ENCODE measurements at regions not wholly inside any gene's neighbourhood (a gene's known extent, or its start where the extent isn't known, plus 50 kb on each side); places are given as distances from the start of the nearest gene placed in this dataset.

DNA sequence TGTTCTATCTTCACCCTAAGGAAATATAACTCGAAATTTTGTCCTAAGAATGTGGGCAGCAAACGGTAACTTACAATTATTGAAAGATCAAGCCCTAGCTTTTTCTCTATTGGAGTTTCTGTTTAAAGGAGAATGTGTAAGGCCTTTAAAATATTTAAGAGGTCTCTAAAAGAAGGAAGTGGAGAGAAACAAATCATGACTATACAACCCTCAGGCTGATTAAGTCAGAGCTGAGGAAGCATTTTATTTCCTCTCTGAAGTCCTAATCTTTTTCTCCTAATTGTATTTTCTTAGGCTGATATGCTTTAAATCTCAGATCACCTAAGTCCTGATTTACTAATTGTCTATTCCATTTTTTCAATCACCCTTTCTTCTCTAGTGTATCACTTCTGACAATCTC lies 1708.8 kb upstream of the C9orf72 start:
- TF ChIP-seq CTCF (IDR thresholded peaks at IDR 0.05; ENCODE audit: low read depth, low read length) (no peak), EZH2phosphoT487 (IDR thresholded peaks at IDR 0.05; ENCODE audit: low read depth) (no peak)
